ENCODE measurements at regions not wholly inside any gene's neighbourhood (a gene's known extent, or its start where the extent isn't known, plus 50 kb on each side); places are given as distances from the start of the nearest gene placed in this dataset.

DNA sequence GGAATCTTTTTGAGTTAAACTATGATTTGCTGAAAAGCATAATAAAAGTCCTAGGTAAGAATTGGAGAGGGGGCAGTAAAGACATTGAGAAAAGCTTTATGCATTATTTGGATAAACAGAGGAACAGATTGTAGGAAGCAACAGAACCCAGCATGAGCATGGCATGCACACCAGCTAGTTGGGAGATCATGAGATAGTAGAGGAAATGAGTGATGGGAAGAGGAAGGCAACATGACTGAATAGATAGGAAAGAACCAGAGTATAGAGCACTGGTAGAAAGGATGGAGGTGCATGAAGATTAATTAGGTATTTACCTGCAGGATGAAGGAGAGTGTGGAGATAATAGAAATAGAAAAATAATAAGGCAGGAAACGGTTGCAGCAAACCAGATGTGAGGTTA lies 248.5 kb upstream of the LMO3 start:
- H3K9me3 ChIP-seq (replicated peaks; ENCODE audit: insufficient read depth, low read length) = no peaks in the 10 kb centered on the region
- H3K4me2 ChIP-seq (ENCODE audit: low read depth, low read length) = no peak overlapping the region
- TF ChIP-seq, protein P1, sequence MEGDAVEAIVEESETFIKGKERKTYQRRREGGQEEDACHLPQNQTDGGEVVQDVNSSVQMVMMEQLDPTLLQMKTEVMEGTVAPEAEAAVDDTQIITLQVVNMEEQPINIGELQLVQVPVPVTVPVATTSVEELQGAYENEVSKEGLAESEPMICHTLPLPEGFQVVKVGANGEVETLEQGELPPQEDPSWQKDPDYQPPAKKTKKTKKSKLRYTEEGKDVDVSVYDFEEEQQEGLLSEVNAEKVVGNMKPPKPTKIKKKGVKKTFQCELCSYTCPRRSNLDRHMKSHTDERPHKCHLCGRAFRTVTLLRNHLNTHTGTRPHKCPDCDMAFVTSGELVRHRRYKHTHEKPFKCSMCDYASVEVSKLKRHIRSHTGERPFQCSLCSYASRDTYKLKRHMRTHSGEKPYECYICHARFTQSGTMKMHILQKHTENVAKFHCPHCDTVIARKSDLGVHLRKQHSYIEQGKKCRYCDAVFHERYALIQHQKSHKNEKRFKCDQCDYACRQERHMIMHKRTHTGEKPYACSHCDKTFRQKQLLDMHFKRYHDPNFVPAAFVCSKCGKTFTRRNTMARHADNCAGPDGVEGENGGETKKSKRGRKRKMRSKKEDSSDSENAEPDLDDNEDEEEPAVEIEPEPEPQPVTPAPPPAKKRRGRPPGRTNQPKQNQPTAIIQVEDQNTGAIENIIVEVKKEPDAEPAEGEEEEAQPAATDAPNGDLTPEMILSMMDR (IDR thresholded peaks at IDR 0.05; ENCODE audit: low read length) = no peak
- no peak for TF ChIP-seq EZH2phosphoT487 (IDR thresholded peaks at IDR 0.05; ENCODE audit: low read length)
- TF ChIP-seq EZH2 (optimal IDR thresholded peaks at IDR 0.05; ENCODE audit: low read depth, low read length) = no peak
- no peaks in the 10 kb centered on the region for H3F3A ChIP-seq (ENCODE audit: insufficient read depth, low read length)
- no peak overlapping the region for H3K4me3 ChIP-seq (ENCODE audit: low read length)
- no peaks in the 10 kb centered on the region for H3K9me2 ChIP-seq (replicated peaks; ENCODE audit: insufficient read depth, low read length)
- H3K27ac ChIP-seq (ENCODE audit: low read length) = no peak overlapping the region
- no peak for DNase-seq
- H4K20me1 ChIP-seq (ENCODE audit: insufficient read depth, low read length) = no peaks in the 10 kb centered on the region
- H3K9ac ChIP-seq (ENCODE audit: low read length) = no peak overlapping the region
- peaks cover 14% of the 10 kb centered on the region for H3K4me1 ChIP-seq (ENCODE audit: low read length)
- H3K79me2 ChIP-seq (ENCODE audit: low read length) = no peaks in the 10 kb centered on the region
- no peaks in the 10 kb centered on the region for H3K27me3 ChIP-seq (replicated peaks; ENCODE audit: insufficient read depth, low read length)
- H3K36me3 ChIP-seq (replicated peaks; ENCODE audit: insufficient read depth, low read length) = no peaks in the 10 kb centered on the region
- H2AFZ ChIP-seq (ENCODE audit: low read length) = no peak overlapping the region

DNA sequence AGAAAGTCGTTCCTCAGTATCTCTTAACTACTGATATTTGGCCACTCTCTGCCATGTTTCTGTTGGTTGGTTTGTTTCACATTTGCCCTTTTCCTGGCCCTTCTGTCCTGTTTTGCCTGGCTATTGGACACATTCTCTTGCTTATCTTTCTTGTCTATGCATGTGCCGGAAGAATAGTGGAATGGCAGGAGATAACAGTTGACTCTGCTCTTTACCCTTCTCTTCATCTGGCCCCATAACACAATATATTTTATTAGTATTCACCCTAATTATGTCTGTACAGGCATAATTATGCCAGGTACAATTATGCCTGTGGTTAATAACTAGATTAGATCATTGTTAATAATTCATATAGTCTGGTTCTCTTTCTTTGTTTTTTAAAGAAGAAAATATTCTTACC lies 243.5 kb upstream of the LMO3 start:
- no peaks in the 10 kb centered on the region for H3K9me2 ChIP-seq (replicated peaks; ENCODE audit: insufficient read depth, low read length)
- H3K27me3 ChIP-seq (replicated peaks; ENCODE audit: insufficient read depth, low read length) = no peaks in the 10 kb centered on the region
- H3F3A ChIP-seq (ENCODE audit: insufficient read depth, low read length) = no peaks in the 10 kb centered on the region
- H3K36me3 ChIP-seq (replicated peaks; ENCODE audit: insufficient read depth, low read length) = no peaks in the 10 kb centered on the region
- H3K4me1 ChIP-seq (ENCODE audit: low read length) = no peaks in the 10 kb centered on the region
- DNase-seq = no peak
- H3K79me2 ChIP-seq (ENCODE audit: low read length) = no peaks in the 10 kb centered on the region
- H3K4me2 ChIP-seq (ENCODE audit: low read depth, low read length) = no peak overlapping the region
- no peak overlapping the region for H3K27ac ChIP-seq (ENCODE audit: low read length)
- H3K9me3 ChIP-seq (replicated peaks; ENCODE audit: insufficient read depth, low read length) = no peaks in the 10 kb centered on the region
- H3K9ac ChIP-seq (ENCODE audit: low read length) = no peak overlapping the region
- TF ChIP-seq EZH2 (optimal IDR thresholded peaks at IDR 0.05; ENCODE audit: low read depth, low read length) (no peak), EZH2phosphoT487 (IDR thresholded peaks at IDR 0.05; ENCODE audit: low read length) (no peak)
- TF ChIP-seq, protein P1 (IDR thresholded peaks at IDR 0.05; ENCODE audit: low read length) = no peak
- H4K20me1 ChIP-seq (ENCODE audit: insufficient read depth, low read length) = no peaks in the 10 kb centered on the region
- H2AFZ ChIP-seq (ENCODE audit: low read length) = no peak overlapping the region
- no peak overlapping the region for H3K4me3 ChIP-seq (ENCODE audit: low read length)

DNA sequence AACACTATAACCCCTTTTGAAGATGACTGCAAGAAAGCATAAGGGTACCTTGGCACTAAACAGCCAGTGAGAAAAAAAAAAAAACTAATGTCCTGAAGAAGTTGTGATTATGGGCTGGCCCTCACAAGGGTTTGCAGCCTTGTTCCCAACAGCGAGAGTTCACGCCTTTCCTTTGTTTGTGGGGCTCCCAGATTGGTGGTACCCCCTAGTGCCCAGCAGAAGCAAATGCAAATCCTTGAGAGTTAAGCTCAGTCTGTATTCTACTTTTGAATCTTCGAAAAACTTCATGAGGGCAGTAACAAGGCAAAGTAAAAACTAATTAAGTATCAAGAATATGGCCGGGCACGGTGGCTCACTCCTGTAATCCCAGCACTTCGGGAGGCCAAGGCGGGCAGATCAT lies 238.9 kb upstream of the LMO3 start:
- H3K9me2 ChIP-seq (replicated peaks; ENCODE audit: insufficient read depth, low read length) = no peaks in the 10 kb centered on the region
- no peaks in the 10 kb centered on the region for H3K79me2 ChIP-seq (ENCODE audit: low read length)
- H3K36me3 ChIP-seq (replicated peaks; ENCODE audit: insufficient read depth, low read length) = no peaks in the 10 kb centered on the region
- no peaks in the 10 kb centered on the region for H3K4me1 ChIP-seq (ENCODE audit: low read length)
- no peaks in the 10 kb centered on the region for H3K27me3 ChIP-seq (replicated peaks; ENCODE audit: insufficient read depth, low read length)
- no peak overlapping the region for H3K4me3 ChIP-seq (ENCODE audit: low read length)
- no peaks in the 10 kb centered on the region for H3K9me3 ChIP-seq (replicated peaks; ENCODE audit: insufficient read depth, low read length)
- no peak overlapping the region for H3K27ac ChIP-seq (ENCODE audit: low read length)
- H4K20me1 ChIP-seq (ENCODE audit: insufficient read depth, low read length) = no peaks in the 10 kb centered on the region
- H3K4me2 ChIP-seq (ENCODE audit: low read depth, low read length) = no peak overlapping the region
- DNase-seq = no peak
- TF ChIP-seq, protein P1 (IDR thresholded peaks at IDR 0.05; ENCODE audit: low read length) = peak; percentile 15; the same call in 1 of the 2 replicates
- TF ChIP-seq EZH2phosphoT487 (IDR thresholded peaks at IDR 0.05; ENCODE audit: low read length) (no peak), EZH2 (optimal IDR thresholded peaks at IDR 0.05; ENCODE audit: low read depth, low read length) (no peak)
- H3F3A ChIP-seq (ENCODE audit: insufficient read depth, low read length) = no peaks in the 10 kb centered on the region
- no peak overlapping the region for H2AFZ ChIP-seq (ENCODE audit: low read length)
- no peak overlapping the region for H3K9ac ChIP-seq (ENCODE audit: low read length)

Measured in MM.1S (cell line).